ENCODE measurements at regions not wholly inside any gene's neighbourhood (a gene's known extent, or its start where the extent isn't known, plus 50 kb on each side); places are given as distances from the start of the nearest gene placed in this dataset.

DNA sequence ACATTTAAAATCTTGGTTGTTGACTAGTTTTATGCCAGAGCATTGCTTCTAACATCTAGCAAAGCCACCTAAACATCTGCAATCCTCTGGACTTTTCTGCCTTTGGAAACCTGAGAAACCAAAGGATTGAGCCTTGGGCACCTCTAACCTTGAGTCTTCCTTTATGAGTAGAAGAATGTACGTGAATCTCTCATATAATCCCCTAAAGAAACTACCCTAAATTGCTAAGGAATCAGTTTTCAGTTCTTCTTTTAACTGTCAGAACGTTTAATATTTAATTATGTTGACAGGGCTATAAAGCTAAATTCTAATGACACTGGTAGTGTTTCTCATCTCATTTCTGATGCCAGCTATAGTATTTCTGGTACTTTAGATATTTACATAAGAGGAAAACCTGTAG, 997.3 kb downstream of the AMY1C start:
- no peaks in the 10 kb centered on the region for H3K36me3 Mint-ChIP-seq (ENCODE audit: low read depth, unreplicated experiment)
- DNase-seq (ENCODE audit: low spot score): no peak
- H3K9me3 Mint-ChIP-seq (ENCODE audit: unreplicated experiment): no peaks in the 10 kb centered on the region
- no peak overlapping the region for H3K4me3 Mint-ChIP-seq (ENCODE audit: unreplicated experiment)
- no peak overlapping the region for H3K27ac Mint-ChIP-seq (ENCODE audit: unreplicated experiment)
- no peaks in the 10 kb centered on the region for H3K27me3 Mint-ChIP-seq (ENCODE audit: unreplicated experiment)
- no peak for TF ChIP-seq CTCF (IDR thresholded peaks at IDR 0.05; ENCODE audit: unreplicated experiment)
- peaks cover 2% of the 10 kb centered on the region for H3K4me1 Mint-ChIP-seq (ENCODE audit: unreplicated experiment)

GRCh38 chr1:104760017-104760416, 1010.3 kb downstream of the AMY1C start:
- no peak for TF ChIP-seq CTCF (IDR thresholded peaks at IDR 0.05; ENCODE audit: unreplicated experiment)
- Mint-ChIP-seq H3K36me3 (ENCODE audit: low read depth, unreplicated experiment) (no peaks in the 10 kb centered on the region), H3K27me3 (ENCODE audit: unreplicated experiment) (no peaks in the 10 kb centered on the region), H3K4me1 (ENCODE audit: unreplicated experiment) (peaks cover 20% of the 10 kb centered on the region), H3K27ac (ENCODE audit: unreplicated experiment) (no peak overlapping the region), H3K9me3 (ENCODE audit: unreplicated experiment) (no peaks in the 10 kb centered on the region), H3K4me3 (ENCODE audit: unreplicated experiment) (no peak overlapping the region)
- DNase-seq (ENCODE audit: low spot score): no peak

DNA sequence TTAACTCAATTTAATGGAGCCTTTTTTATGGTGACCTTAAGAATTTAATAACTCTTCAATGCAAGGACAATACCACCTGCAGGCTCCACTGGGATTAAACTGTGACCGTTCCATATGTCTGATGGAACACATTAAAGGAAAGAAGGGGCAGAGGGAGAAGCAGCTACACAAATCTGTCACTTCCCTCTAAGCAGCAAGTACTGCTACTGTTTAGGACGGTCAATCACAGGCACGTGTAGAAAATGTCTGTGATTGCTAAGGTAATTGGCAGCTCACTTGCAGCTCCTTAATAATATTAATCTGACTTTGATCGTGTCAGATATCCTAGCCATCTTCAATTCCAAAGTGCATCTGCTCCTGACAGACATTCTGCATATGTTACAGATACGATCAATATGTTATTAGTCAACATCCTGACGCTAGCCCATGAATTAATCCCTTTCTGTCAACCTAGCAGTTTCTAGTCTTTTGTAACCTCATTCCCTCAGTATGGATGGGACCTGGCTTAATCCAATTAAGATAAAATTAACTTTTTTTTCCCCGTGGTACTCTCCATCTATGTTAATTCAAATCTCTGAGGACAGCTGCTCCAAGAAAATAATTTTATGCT, 1012.4 kb downstream of the AMY1C start:
- no peaks in the 10 kb centered on the region for H3K9me3 Mint-ChIP-seq (ENCODE audit: unreplicated experiment)
- TF ChIP-seq CTCF (IDR thresholded peaks at IDR 0.05; ENCODE audit: unreplicated experiment): no peak
- no peaks in the 10 kb centered on the region for H3K27me3 Mint-ChIP-seq (ENCODE audit: unreplicated experiment)
- no peak overlapping the region for H3K4me3 Mint-ChIP-seq (ENCODE audit: unreplicated experiment)
- H3K27ac Mint-ChIP-seq (ENCODE audit: unreplicated experiment): no peak overlapping the region
- no peak for DNase-seq (ENCODE audit: low spot score)
- peaks cover 20% of the 10 kb centered on the region for H3K4me1 Mint-ChIP-seq (ENCODE audit: unreplicated experiment)
- H3K36me3 Mint-ChIP-seq (ENCODE audit: low read depth, unreplicated experiment): no peaks in the 10 kb centered on the region

DNA sequence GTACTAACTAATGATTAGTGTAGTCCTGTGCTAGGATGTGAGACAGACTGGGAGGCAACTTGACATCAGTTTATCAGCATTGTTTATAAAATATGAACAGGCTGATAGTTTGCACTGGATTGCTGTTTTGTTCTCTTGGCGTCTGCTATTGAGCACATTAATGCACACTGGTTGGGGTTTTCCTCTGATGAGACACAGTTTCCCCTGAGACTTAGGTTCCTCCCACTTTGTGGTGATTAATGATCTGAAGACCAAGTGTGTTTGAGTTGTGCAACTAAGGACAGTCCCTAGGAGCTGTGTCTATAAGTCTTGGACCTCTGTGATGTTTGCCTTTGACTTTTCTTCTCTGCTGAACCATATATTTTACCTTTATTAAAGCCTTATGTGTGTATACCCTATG, 1015.4 kb downstream of the AMY1C start:
- Mint-ChIP-seq H3K27me3 (ENCODE audit: unreplicated experiment) (no peaks in the 10 kb centered on the region), H3K27ac (ENCODE audit: unreplicated experiment) (no peak overlapping the region), H3K36me3 (ENCODE audit: low read depth, unreplicated experiment) (no peaks in the 10 kb centered on the region), H3K4me3 (ENCODE audit: unreplicated experiment) (no peak overlapping the region), H3K4me1 (ENCODE audit: unreplicated experiment) (peaks cover 12% of the 10 kb centered on the region), H3K9me3 (ENCODE audit: unreplicated experiment) (no peaks in the 10 kb centered on the region)
- no peak for TF ChIP-seq CTCF (IDR thresholded peaks at IDR 0.05; ENCODE audit: unreplicated experiment)
- no peak for DNase-seq (ENCODE audit: low spot score)

- Mint-ChIP-seq H3K27ac (ENCODE audit: unreplicated experiment) (no peak overlapping the region), H3K4me1 (ENCODE audit: unreplicated experiment) (no peaks in the 10 kb centered on the region), H3K4me3 (ENCODE audit: unreplicated experiment) (no peak overlapping the region), H3K27me3 (ENCODE audit: unreplicated experiment) (no peaks in the 10 kb centered on the region), H3K9me3 (ENCODE audit: unreplicated experiment) (no peaks in the 10 kb centered on the region), H3K36me3 (ENCODE audit: low read depth, unreplicated experiment) (no peaks in the 10 kb centered on the region)
- no peak for TF ChIP-seq CTCF (IDR thresholded peaks at IDR 0.05; ENCODE audit: unreplicated experiment)
- no peak for DNase-seq (ENCODE audit: low spot score)
These were observed 1018.8 kb downstream of the AMY1C start for GRCh38 chr1:104768466-104768865.
